OCI-LY7 (cell line): ENCODE measurements at regions not wholly inside any gene's neighbourhood (a gene's known extent, or its start where the extent isn't known, plus 50 kb on each side); places are given as distances from the start of the nearest gene placed in this dataset.

ENCODE experiments used
- BruUV-seq: library from RNA; stranded (reverse); fragments of 400-500 nt; replicated peaks from 2 replicates; lab custom pipeline; 2021; lab: Mats Ljungman, UMichigan
- CTCF ChIA-PET: fragments of 300-600 bp; sonication (Branson Sonifier 250); formaldehyde crosslinking; loops from one replicate; lab custom pipeline; 2022; ENCODE audit warnings: antibody characterized with exemption; ENCODE audit not compliant: unreplicated experiment; lab: Charles Lee
- POLR2A ChIA-PET: fragments of 300-600 bp; sonication (Branson Sonifier 250); formaldehyde crosslinking; loops from one replicate; lab custom pipeline; 2022; ENCODE audit warnings: antibody characterized with exemption; lab: Charles Lee
- DNase-seq: peaks from one replicate; pipeline ENCODE4 v3.0.0-alpha.2; 2015; ENCODE audit warnings: low spot score
- H2AFZ ChIP-seq: fragments of 200-600 bp; sonication (generic), shearing (Covaris generic); 2 replicates; pipeline ENCODE4 v1.6.1; 2014; ENCODE audit warnings: mild to moderate bottlenecking, antibody characterized with exemption, low read length, moderate library complexity
- H3K27ac ChIP-seq: fragments of 200-600 bp; sonication (generic); 2 replicates; pipeline ENCODE4 v1.5.1; 2014; ENCODE audit warnings: mixed run types, low read depth, mild to moderate bottlenecking, moderate library complexity, low read length, inconsistent platforms; ENCODE audit not compliant: poor library complexity, severe bottlenecking
- H3K36me3 ChIP-seq: fragments of 200-600 bp; sonication (generic); 2 replicates; pipeline ENCODE4 v1.6.1; 2014; ENCODE audit warnings: mild to moderate bottlenecking, antibody characterized with exemption, low read length, moderate library complexity, mixed read lengths; ENCODE audit not compliant: insufficient read depth
- H3K4me1 ChIP-seq: fragments of 200-600 bp; sonication (generic); 2 replicates; pipeline ENCODE4 v1.5.1; 2014; ENCODE audit warnings: mild to moderate bottlenecking, low read length; ENCODE audit not compliant: insufficient read depth, poor library complexity, severe bottlenecking
- H3K4me2 ChIP-seq: fragments of 200-600 bp; sonication (generic); 2 replicates; pipeline ENCODE4 v1.6.1; 2014; ENCODE audit warnings: mild to moderate bottlenecking, low read length
- H3K4me3 ChIP-seq: fragments of 200-600 bp; sonication (generic); 2 replicates; pipeline ENCODE4 v1.5.1; 2014; ENCODE audit warnings: mild to moderate bottlenecking, low read depth, low read length; ENCODE audit not compliant: poor library complexity, severe bottlenecking
- H3K79me2 ChIP-seq: fragments of 200-600 bp; sonication (generic); 2 replicates; pipeline ENCODE4 v1.6.1; 2016; ENCODE audit warnings: low read depth, mild to moderate bottlenecking, low read length, moderate library complexity, mixed read lengths; ENCODE audit not compliant: insufficient read depth
- H3K9me2 ChIP-seq: fragments of 200-600 bp; sonication (generic); 2 replicates; pipeline ENCODE4 v1.6.1; 2016; ENCODE audit warnings: mild to moderate bottlenecking, low read length, mixed read lengths; ENCODE audit not compliant: insufficient read depth
- H3K9me3 ChIP-seq: fragments of 200-600 bp; sonication (generic); 2 replicates; pipeline ENCODE4 v1.6.1; 2014; ENCODE audit warnings: mild to moderate bottlenecking, mixed run types, low read length, mixed read lengths
- H4K20me1 ChIP-seq: fragments of 200-600 bp; sonication (generic); 2 replicates; pipeline ENCODE4 v1.6.1; 2014; ENCODE audit warnings: mild to moderate bottlenecking, antibody characterized with exemption, low read length, moderate library complexity, mixed read lengths; ENCODE audit not compliant: insufficient read depth
- EZH2phosphoT487 ChIP-seq: fragments of 200-600 bp; sonication (generic); IDR thresholded peaks from 2 replicates; pipeline ENCODE4 v1.6.1; 2018; ENCODE audit warnings: low read depth, borderline replicate concordance, mild to moderate bottlenecking, mixed run types, antibody characterized with exemption, low read length, moderate library complexity, mixed read lengths
- intact Hi-C: fragments of 100-400 bp; cut with micrococcal nuclease; formaldehyde crosslinking; loops from one replicate; pipeline ENCODE4 v1.10.0; 2022; ENCODE audit not compliant: unreplicated experiment
- TF ChIP-seq, protein P1 (sequence below): fragments of 200-600 bp; sonication (generic); conservative IDR thresholded peaks from 2 replicates; pipeline ENCODE4 v1.5.1; 2014; ENCODE audit warnings: mild to moderate bottlenecking, antibody characterized with exemption, low read length, moderate library complexity, mixed read lengths

DNA sequence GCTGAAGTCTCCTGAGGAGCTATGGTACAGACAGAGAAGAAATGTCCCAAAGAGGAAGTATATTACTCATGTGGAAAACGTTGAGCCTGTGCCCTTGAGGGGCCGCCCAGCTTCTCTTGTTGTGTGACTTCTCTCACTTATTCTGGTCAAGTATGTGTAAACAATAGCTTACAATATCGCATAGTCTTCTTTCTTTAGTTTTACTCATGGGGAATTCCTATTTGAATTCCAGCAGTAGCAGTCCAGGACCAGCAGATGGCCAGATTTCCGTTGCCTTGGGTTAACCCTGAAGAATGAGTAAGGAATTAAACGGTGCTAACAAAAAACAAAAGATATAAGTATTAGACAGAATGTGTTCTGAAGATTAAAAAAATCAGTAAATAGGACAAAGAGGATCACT is 522.0 kb upstream of the GJE1 start:
- no peak for DNase-seq
- no TSS peak for BruUV-seq
- Histone ChIP-seq H2AFZ (no peak overlapping the region), H3K4me2 (no peak overlapping the region), H3K4me1 (no peaks in the 10 kb centered on the region), H3K4me3 (no peak overlapping the region), H3K9me3 (no peaks in the 10 kb centered on the region), H3K9me2 (no peaks in the 10 kb centered on the region), H3K79me2 (no peaks in the 10 kb centered on the region), H4K20me1 (no peaks in the 10 kb centered on the region), H3K27ac (no peak overlapping the region), H3K36me3 (no peaks in the 10 kb centered on the region)
- intact Hi-C loops: no loop called here
- no peak for TF ChIP-seq EZH2phosphoT487
- TF ChIP-seq, protein P1, sequence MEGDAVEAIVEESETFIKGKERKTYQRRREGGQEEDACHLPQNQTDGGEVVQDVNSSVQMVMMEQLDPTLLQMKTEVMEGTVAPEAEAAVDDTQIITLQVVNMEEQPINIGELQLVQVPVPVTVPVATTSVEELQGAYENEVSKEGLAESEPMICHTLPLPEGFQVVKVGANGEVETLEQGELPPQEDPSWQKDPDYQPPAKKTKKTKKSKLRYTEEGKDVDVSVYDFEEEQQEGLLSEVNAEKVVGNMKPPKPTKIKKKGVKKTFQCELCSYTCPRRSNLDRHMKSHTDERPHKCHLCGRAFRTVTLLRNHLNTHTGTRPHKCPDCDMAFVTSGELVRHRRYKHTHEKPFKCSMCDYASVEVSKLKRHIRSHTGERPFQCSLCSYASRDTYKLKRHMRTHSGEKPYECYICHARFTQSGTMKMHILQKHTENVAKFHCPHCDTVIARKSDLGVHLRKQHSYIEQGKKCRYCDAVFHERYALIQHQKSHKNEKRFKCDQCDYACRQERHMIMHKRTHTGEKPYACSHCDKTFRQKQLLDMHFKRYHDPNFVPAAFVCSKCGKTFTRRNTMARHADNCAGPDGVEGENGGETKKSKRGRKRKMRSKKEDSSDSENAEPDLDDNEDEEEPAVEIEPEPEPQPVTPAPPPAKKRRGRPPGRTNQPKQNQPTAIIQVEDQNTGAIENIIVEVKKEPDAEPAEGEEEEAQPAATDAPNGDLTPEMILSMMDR: 0 out of 2 replicates have a peak, but pooled peaks have one; percentile 15
- ChIA-PET CTCF (no interaction called here), POLR2A (interaction anchor here (0.7 kb wide), 1 partner anchor 911 kb away, joined by 3 read pairs; no protein-coding TSS in a partner anchor)

DNA sequence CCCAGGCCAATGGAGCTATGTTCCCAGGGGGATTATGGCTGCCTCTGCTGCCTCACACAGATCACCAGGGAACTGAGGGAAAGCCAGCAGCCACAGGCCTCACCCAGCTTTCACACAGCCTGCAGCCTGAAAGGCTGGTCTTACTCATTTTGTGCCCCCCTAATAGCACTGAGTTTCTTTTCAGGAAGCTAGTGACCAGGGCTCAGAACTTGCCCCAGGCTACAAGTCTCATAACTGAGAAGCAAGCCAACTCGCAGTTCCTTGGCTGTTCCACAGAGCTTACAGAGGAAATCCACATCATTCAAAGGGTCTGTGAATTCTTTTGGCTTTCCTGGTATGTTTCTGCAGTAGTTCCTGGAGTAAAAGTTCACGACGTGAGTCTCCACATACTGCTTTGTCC is 524.8 kb upstream of the GJE1 start:
- DNase-seq: no peak
- H3K9me2 ChIP-seq: no peaks in the 10 kb centered on the region
- H3K9me3 ChIP-seq: no peaks in the 10 kb centered on the region
- H3K4me2 ChIP-seq: no peak overlapping the region
- no TSS peak for BruUV-seq
- H3K4me1 ChIP-seq: no peaks in the 10 kb centered on the region
- ChIA-PET CTCF (no interaction called here), POLR2A (interaction anchor here (1.3 kb wide), 1 partner anchor 11 kb away, joined by 7 read pairs; no protein-coding TSS in a partner anchor)
- no peak for TF ChIP-seq EZH2phosphoT487
- TF ChIP-seq, protein P1: no peak
- H4K20me1 ChIP-seq: no peaks in the 10 kb centered on the region
- intact Hi-C loops: no loop called here
- no peak overlapping the region for H2AFZ ChIP-seq
- H3K36me3 ChIP-seq: no peaks in the 10 kb centered on the region
- no peak overlapping the region for H3K4me3 ChIP-seq
- no peak overlapping the region for H3K27ac ChIP-seq
- H3K79me2 ChIP-seq: no peaks in the 10 kb centered on the region

DNA sequence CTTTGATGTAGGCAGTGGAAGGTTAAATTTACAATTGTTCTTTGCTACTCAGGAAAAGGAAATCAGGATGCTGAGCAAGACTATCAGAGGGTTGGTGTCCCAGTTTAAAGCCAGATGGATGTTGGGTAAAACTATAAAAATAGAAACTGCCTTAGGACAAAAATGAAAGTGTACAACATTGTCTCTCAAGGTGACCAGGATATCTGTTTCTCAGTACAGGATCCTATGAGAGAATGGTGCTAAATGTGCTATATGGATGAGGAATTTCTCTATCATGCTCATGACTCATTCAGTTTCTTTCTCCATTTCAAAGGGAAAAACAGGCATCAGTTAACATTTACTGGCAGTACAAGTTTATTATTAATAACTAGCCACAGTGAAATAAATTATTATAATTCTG is 534.2 kb upstream of the GJE1 start:
- Histone ChIP-seq H3K79me2 (no peaks in the 10 kb centered on the region), H3K27ac (no peak overlapping the region), H3K36me3 (no peaks in the 10 kb centered on the region), H4K20me1 (no peaks in the 10 kb centered on the region), H3K4me3 (no peak overlapping the region), H2AFZ (no peak overlapping the region), H3K4me1 (no peaks in the 10 kb centered on the region), H3K9me3 (no peaks in the 10 kb centered on the region), H3K9me2 (no peaks in the 10 kb centered on the region), H3K4me2 (no peak overlapping the region)
- intact Hi-C loops: no loop called here
- TF ChIP-seq EZH2phosphoT487: no peak
- TF ChIP-seq, protein P1: no peak
- DNase-seq: no peak
- POLR2A ChIA-PET: interaction anchor here (2.9 kb wide), 1 partner anchor 9 kb away, joined by 7 read pairs; no protein-coding TSS in a partner anchor
- no TSS peak for BruUV-seq
- CTCF ChIA-PET: no interaction called here
